WERI-Rb-1 (cell line): ENCODE measurements at regions not wholly inside any gene's neighbourhood (a gene's known extent, or its start where the extent isn't known, plus 50 kb on each side); places are given as distances from the start of the nearest gene placed in this dataset.

ENCODE experiments used
- DNase-seq: peaks from one replicate; pipeline ENCODE4 v3.0.0-alpha.2; 2020
- H3K27ac ChIP-seq: fragments of 250-450 bp; sonication (Bioruptor Pico); 2 replicates; pipeline ENCODE4 v1.5.1; 2020; ENCODE audit warnings: mild to moderate bottlenecking, moderate library complexity
- H3K27me3 ChIP-seq: fragments of 250-450 bp; sonication (Bioruptor Pico); 2 replicates; pipeline ENCODE4 v1.5.1; 2021; ENCODE audit warnings: mild to moderate bottlenecking, low read depth, moderate library complexity; ENCODE audit not compliant: insufficient read depth, severe bottlenecking
- H3K36me3 ChIP-seq: fragments of 250-450 bp; sonication (Bioruptor Pico); 2 replicates; pipeline ENCODE4 v1.5.1; 2020; ENCODE audit warnings: mild to moderate bottlenecking, moderate library complexity
- H3K4me3 ChIP-seq: 2 replicates; pipeline ENCODE4 v1.5.1; 2011; ENCODE audit warnings: low read depth, mild to moderate bottlenecking, control low read depth, low read length
- H3K9me3 ChIP-seq: fragments of 250-450 bp; sonication (Bioruptor Pico); 2 replicates; pipeline ENCODE4 v1.5.1; 2021; ENCODE audit warnings: mild to moderate bottlenecking, moderate library complexity; ENCODE audit not compliant: severe bottlenecking
- CTCF ChIP-seq: IDR thresholded peaks from 2 replicates; pipeline ENCODE4 v1.5.1; 2011; ENCODE audit warnings: low read depth, mild to moderate bottlenecking, control low read depth, inconsistent platforms, low read length

DNA sequence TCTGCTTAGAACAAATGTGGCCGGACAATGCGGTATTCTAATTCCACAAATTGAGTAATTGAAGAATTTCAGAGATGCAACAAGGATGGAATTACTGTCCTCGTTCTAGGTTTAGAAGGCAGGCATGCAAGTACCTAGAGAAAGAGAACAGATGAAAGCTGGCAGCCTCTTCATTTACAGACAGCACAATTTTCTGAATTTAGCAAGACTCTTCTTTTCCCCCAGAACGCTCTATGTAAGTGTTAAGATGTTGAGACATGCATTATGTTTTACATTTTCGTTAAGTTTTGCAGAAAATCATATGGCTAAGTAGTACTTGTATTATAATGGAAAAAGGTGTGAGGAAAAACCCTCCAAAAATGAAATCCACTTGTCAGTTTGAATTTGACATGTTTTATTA lies 259.5 kb upstream of the ARRDC3 start:
- Histone ChIP-seq H3K27me3 (no peaks in the 10 kb centered on the region), H3K27ac (no peak overlapping the region), H3K36me3 (no peaks in the 10 kb centered on the region), H3K9me3 (no peaks in the 10 kb centered on the region), H3K4me3 (no peak overlapping the region)
- TF ChIP-seq CTCF: no peak
- DNase-seq: no peak

GRCh38 chr5:91641730-91642350 lies 258.7 kb upstream of the ARRDC3 start:
- no peak for DNase-seq
- no peaks in the 10 kb centered on the region for H3K27me3 ChIP-seq
- no peak overlapping the region for H3K27ac ChIP-seq
- no peak for TF ChIP-seq CTCF
- H3K9me3 ChIP-seq: no peaks in the 10 kb centered on the region
- H3K4me3 ChIP-seq: no peak overlapping the region
- H3K36me3 ChIP-seq: no peaks in the 10 kb centered on the region

- Histone ChIP-seq H3K27ac (no peak overlapping the region), H3K4me3 (no peak overlapping the region), H3K9me3 (no peaks in the 10 kb centered on the region), H3K27me3 (no peaks in the 10 kb centered on the region), H3K36me3 (no peaks in the 10 kb centered on the region)
- no peak for TF ChIP-seq CTCF
- no peak for DNase-seq
These were observed 256.6 kb upstream of the ARRDC3 start for GRCh38 chr5:91639744-91640143.

DNA sequence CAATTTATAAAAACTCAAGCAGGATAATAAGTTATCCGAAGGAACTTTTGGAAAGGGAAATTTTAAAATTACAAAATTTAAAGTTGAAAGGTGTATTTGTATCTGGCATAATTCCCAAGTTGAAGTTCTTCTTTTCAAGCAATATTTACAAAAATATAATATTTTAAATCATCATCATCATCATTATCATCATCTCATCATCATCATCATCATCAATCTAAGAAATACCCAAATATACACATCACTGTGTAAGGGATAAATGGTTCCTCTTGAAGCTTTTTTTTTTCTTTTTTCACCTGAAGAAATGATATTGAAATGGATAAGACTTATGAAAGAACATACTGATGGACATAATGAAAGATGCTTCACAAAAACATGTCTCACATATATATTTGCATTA lies 254.9 kb upstream of the ARRDC3 start:
- Histone ChIP-seq H3K27me3 (no peaks in the 10 kb centered on the region), H3K36me3 (no peaks in the 10 kb centered on the region), H3K9me3 (no peaks in the 10 kb centered on the region), H3K27ac (no peak overlapping the region), H3K4me3 (no peak overlapping the region)
- DNase-seq: no peak
- TF ChIP-seq CTCF: no peak

DNA sequence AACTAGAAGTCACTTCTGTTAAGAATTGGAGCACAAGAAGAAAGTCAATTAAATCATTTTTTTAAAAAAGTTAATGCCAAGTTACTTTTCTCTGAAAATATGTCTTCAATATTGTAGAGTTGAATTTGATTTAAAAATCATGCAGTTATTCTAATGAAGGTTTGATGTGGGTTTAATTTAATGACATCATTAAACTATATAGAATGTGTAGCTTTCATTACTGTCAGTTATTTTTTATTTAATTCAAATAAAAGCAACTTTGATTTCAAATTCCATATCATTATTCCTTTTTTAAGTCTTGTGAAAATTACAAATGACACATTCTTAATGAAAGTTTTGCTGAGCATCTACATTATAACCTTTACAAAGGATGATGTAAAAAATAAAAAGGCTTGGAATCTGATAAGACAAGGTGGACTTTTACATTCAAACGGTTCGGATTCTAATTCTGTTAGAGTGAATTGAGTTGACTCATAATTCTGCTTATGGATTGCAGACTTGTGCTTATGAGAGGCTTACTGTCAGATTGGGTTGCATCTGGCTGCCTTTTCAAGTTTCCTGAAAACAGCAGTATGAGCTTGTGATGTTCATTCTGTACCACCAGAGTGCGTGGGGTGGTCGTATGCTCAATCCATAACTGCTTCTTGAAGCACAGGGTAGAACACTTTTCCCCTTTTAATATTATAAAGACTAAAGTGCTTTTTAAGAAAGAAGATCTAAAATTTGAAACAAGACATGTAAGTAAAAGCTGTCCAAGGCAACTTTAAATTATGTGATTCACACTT lies 253.0 kb upstream of the ARRDC3 start:
- 0 out of 2 replicates have a peak, but pooled peaks have one; percentile 5 for TF ChIP-seq CTCF
- H3K27ac ChIP-seq: no peak overlapping the region
- no peak overlapping the region for H3K4me3 ChIP-seq
- peak; percentile 17 for DNase-seq
- H3K9me3 ChIP-seq: no peaks in the 10 kb centered on the region
- no peaks in the 10 kb centered on the region for H3K36me3 ChIP-seq
- H3K27me3 ChIP-seq: no peaks in the 10 kb centered on the region
